ENCODE measurements at regions not wholly inside any gene's neighbourhood (a gene's known extent, or its start where the extent isn't known, plus 50 kb on each side); places are given as distances from the start of the nearest gene placed in this dataset.

GRCh38 chr16:9622268-9622667 is 530.8 kb downstream of the HAPSTR1 start:
- no TSS peak for BruUV-seq (replicated peaks)
- FAIRE-seq (no peak), DNase-seq (ENCODE audit: low read depth, low spot score) (no peak)
- no peaks in the 10 kb centered on the region for H3K36me3 ChIP-seq (ENCODE audit: control insufficient read depth in 2 of 2, extremely low read depth in 1 of 2, insufficient read depth in 2 of 2, low read length in 2 of 2)
- TF ChIP-seq JUN (IDR thresholded peaks at IDR 0.05; ENCODE audit: borderline replicate concordance, insufficient read depth, insufficient read length, low read depth) (no peak), FOS (IDR thresholded peaks at IDR 0.05; ENCODE audit: borderline replicate concordance, insufficient read depth, low read length) (no peak), CTCF (IDR thresholded peaks at IDR 0.05; ENCODE audit: extremely low read depth in 1 of 2, insufficient read depth in 1 of 2, low read depth in 1 of 2, low read length in 2 of 2) (no peak), GATA2 (IDR thresholded peaks at IDR 0.05; ENCODE audit: insufficient read depth, insufficient read length, low read depth, low read length) (no peak), MAX (IDR thresholded peaks at IDR 0.05; ENCODE audit: insufficient read depth, insufficient read length) (no peak), POLR2A (IDR thresholded peaks at IDR 0.05; ENCODE audit: low read depth, low read length) (no peak), POLR2AphosphoS5 (IDR thresholded peaks at IDR 0.05; ENCODE audit: insufficient read depth, low read depth, low read length) (no peak), MYC (IDR thresholded peaks at IDR 0.05; ENCODE audit: low read depth, low read length) (no peak), EZH2 (IDR thresholded peaks at IDR 0.05; ENCODE audit: borderline replicate concordance, low read depth, low read length, severe bottlenecking) (no peak)
- dilution Hi-C loops (cut with MboI; ENCODE audit: extremely low pct_ligation_motif_present, low sequenced_read_pairs) (no loop called here), intact Hi-C loops (cut with micrococcal nuclease) (no loop called here)
- no peaks in the 10 kb centered on the region for H3K4me1 ChIP-seq (ENCODE audit: control insufficient read depth, extremely low read depth, insufficient read depth, low read length)
- no peaks in the 10 kb centered on the region for H3K9me3 ChIP-seq (replicated peaks; ENCODE audit: control insufficient read depth, insufficient read depth, low read length)
- no peak overlapping the region for H3K4me3 ChIP-seq (replicated peaks in 1 of 3; ENCODE audit: insufficient read depth in 1 of 3, low read depth in 1 of 3, low read length in 3 of 3)
- H3K9me1 ChIP-seq (replicated peaks; ENCODE audit: control insufficient read depth, extremely low read depth, insufficient read depth, low read length), result no peaks in the 10 kb centered on the region
- no peaks in the 10 kb centered on the region for H3K27me3 ChIP-seq (ENCODE audit: control insufficient read depth in 2 of 2, insufficient read depth in 2 of 2, low read length in 2 of 2)
- CTCF ChIA-PET, result no interaction called here
- no peaks in the 10 kb centered on the region for H4K20me1 ChIP-seq (replicated peaks; ENCODE audit: control insufficient read depth, extremely low read depth, insufficient read depth, low read length)
- H3K4me2 ChIP-seq (ENCODE audit: insufficient read depth, low read length), result no peak overlapping the region
- POLR2A ChIA-PET, result no interaction called here
- no peaks in the 10 kb centered on the region for H3K79me2 ChIP-seq (ENCODE audit: control insufficient read depth, insufficient read depth, low read length)
- no peak overlapping the region for H3K9ac ChIP-seq (replicated peaks; ENCODE audit: extremely low read depth, insufficient read depth, low read length)
- H2AFZ ChIP-seq (ENCODE audit: low read depth, low read length), result no peak overlapping the region
- no peak overlapping the region for H3K27ac ChIP-seq (ENCODE audit: insufficient read depth, low read depth, low read length)
